Iris pigment epithelial cell (primary cell): ENCODE measurements at regions not wholly inside any gene's neighbourhood (a gene's known extent, or its start where the extent isn't known, plus 50 kb on each side); places are given as distances from the start of the nearest gene placed in this dataset.
A peak's percentile ranks its signal among the peaks of the same experiment; 100 is the strongest.

ENCODE experiments used
- DNase-seq: peaks from one replicate; pipeline ENCODE4 v3.0.0-alpha.2; 2011; ENCODE audit warnings: low read depth

DNA sequence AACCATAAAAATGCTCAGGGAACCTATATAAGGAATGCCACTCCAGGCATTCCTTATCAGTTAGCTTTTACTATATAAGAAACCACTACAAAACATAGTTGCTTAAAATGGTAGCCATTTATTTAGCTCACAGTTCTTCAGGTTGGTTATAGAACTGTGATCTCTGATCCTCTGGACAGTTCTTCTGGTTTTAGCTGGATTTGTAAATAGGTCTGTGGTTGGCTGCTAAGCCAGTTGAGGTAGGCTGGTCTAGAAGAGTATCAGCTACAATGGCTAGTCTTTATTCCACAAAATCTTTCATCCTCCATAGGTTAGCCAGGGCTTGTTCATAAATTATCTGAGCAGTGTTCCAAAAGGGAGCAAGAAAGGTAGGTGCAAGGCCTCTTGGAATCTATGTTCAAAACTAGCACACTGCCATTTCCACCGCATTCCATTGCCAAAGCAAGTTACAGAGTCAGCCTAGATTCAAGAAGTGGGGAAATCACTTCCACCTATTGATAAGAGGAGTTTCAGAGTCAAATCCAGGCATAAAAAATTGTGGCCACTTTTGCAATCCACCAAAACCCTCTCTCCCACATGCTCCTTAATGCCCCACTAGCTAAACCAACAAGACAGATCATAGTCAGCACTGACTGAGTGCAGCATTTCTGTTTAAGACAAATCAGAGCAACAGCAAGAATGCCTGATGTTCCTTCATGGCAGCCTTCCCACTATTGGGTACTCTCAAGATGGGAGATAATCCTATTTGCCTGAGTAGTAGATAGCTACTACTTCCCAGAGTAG, 146.4 kb downstream of the IRS1 start:
- peak; percentile 78 for DNase-seq

DNA sequence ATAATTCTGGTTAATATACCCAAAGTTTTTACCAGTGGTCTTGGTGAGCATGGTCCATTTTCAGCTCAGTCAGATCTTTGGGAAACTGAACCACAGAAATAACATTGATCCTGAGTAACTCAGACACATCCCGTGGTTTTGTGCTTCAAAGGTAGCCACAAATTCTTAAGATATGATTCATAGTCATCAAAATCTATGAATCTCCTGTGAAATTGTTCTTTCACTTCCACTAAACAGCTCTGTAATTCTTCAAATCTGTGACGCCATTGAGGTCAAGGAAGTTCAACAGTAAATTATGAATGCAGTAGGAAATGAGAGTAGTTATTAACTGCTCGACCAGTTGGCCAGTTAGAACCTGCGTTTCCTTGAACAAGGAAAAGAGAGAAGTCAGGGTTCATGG, 147.3 kb downstream of the IRS1 start:
- DNase-seq = peak; percentile 98

DNA sequence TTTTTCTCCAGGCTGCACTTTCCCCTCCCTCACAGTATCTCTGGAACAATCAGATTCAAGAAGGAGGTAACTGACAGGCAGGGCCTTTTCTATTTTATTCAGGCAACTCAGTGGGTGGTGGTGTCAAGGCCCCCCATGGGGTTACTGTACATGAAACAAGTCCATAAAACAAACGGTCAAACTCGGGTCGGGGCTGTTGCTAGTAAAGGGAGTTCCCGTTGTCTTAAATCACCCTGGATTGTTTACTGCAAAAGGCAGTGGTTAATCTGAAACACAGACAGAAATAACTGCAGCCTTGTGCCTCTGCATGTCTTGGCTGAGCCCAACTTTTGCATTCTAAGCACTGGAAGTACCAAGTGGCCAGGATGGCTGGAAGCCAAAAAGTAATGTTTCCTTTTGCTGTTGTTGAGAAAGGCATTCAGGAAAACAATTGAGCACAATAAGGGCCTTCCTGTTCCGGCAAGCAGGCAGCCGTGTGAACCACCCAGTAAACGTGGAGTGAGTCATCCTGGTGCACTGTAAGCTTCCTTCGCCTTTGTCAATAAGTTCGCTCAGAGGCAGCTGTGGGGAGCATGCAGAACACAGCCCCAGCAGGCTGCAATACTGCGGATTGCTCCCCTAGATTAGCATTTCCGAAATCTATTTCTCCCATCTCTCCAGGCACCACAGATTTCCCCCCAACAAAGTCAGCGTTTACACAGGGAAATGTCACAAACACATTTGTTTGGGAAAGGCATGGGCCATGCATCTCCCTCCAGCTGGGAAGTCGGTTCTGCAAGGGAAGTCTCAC, 149.6 kb downstream of the IRS1 start:
- DNase-seq = peak; percentile 100

DNA sequence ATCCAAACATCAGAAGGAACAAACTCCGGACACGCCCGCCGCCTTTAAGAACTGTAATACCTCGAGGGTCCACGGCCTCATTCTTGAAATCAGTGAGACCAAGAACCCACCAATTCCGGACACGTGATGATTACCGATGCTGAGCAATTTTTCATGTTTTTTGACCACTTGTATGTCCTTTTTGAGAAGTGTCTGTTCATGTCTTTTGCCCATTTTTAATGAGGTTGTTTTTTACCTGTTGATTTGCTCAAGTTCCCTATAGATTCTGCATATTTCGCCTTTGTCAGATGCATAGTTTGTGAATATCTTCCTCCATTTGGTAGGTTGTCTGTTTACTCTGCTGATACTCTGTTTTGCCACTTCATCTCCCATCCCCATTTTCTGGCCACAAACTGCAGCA, 150.4 kb downstream of the IRS1 start:
- DNase-seq = no peak

DNA sequence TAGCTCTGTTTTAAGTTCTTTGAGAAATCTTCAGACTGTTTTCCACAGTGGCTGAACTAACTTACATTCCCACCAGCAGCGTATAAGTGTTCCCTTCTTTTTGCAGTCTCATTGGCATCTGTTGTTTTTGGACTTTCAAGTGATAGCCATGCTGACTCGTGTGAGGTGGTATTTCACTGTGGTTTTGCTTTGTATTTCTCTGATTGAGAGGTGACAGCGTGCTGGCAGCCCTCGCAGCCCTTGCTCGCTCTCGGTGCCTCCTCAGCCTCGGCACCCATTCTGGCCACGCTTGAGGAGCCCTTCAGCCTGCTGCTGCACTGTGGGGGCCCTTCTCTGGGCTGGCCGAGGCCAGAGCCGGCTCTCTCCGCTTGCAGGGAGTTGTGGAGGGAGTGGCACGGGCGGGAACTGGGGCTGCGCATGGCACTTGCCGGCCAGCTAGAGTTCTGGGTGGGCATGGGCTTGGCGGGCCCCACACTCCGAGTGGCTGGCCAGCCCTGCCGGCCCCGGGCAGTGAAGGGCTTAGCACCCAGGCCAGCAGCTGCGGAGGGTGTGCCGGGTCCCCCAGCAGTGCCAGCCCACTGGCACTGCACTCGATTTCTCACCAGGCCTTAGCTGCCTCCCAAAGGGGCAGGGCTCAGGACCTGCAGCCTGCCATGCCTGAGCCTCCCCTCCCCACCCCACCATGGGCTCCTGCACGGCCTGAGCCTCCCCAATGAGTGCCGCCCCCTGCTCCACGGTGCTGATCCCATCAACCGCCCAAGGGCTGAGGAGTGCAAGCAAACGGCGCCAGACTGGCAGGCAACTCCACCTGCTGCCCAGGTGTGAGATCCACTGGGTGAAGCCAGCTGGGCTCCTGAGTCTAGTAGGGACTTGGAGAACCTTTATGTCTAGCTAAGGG, 151.8 kb downstream of the IRS1 start:
- DNase-seq = no peak

DNA sequence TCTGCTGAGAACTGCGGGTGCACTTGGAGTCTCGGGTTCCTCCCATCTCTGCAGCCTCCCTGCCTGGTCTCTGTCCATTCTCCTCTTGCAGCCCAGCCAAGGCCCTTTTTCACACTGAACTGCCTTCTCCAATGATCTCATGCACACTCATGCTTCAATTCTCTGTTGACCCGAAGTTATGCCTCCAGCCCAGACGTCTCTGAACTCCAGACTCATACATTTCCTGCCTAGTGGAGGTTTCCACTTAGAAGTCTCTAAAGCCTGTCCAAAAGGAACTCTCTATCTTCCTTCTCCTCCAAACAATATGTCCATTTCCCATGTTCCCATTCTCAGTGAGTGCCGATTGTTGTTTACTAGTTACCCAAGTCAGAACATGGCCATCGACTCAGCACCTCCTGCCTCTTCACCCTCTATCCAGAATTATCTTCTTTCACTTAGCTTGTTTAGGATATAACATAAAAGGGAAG, 155.2 kb downstream of the IRS1 start:
- DNase-seq = peak; percentile 93

DNA sequence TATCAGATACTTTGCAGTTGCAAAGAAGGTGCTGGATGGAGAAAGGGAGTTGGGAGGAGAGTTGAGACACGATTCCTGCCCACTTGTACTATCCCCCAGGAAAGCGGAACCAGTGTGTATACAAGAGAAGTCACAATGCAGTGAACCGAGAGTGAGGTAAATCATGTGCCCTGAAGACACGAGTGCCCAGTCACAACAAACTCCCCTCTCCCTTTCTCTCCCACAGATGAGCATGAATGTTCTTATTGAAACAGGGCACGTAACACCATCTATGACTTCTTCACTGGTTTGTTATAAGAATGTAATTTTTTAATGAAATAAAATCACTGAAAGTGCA, 155.7 kb downstream of the IRS1 start:
- DNase-seq = no peak

DNA sequence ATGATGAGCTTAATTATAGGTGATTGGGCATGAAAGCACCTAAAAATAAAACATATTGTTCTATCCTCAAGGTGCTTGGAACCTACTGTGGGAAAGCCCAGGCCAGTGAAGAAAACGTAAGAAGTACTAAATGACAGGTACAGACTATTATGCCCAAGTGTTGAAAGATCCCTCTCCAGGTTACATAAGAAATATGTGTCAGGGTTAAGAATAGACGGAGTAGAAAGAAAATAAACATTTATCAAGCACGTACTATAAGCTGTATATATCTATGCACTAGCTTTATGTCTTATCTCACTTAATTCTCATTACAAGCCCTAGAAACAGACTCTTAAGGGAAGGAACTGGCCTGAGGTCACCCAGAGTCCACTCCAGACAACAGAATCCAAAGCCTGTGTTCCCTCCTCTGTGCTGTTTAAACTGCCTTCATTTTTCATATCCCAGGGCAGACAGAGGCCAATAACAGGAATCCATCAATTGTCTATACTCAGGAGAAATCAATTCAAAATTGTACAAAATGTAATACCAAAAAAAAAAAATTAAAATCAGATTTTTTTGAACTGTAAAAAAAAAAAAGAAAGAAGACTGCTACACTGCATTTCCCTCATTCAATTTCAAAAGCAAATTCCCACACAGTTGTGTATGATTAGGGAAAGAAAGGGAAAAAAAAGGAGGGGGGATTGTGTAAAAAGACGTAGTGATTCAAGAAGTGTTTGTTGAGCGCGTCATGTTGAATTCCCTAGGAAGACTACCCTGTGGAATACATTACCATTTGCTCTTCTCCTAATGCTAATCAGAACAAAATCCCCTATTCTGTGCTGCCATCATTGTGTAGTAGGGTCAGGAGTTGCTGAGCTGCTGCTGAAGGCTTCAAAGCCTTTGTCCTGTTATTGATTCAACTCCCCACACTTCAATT, 156.3 kb downstream of the IRS1 start:
- peak; percentile 28 for DNase-seq

DNA sequence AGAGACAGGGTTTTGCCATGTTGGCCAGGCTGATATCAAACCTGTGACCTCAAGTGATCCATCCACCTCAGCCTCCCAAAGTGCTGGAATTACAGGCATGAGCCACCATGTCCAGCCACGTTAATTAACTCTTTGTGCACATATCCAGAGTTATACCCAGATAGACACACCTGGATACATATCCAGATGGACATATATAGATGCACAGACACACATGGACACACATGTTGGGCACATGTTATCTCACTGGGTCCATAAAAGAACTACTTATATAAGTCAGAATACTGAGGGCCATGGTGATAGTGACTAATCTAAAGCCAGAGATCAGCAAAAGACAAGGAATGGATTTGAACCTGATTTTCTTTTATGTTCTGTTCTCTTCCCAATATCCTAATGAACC, 158.6 kb downstream of the IRS1 start:
- no peak for DNase-seq

DNA sequence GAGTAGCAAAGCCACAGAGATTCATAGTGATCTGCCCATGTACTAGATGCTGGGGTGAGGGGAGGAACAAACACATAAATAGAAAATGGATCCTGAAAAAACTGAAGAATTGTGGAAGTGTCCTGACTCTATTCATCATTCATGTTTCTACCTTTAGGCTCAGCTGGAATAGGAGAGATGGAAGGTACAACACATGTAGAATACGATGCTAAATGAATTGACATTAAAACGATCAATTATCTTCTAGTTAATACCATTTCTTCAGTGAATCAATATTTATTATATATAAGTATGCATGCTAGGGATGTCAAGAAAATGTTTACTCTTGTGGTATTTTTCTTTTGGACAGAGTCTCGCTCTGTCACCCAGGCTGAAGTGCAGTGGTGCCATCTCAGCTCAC, 159.1 kb downstream of the IRS1 start:
- DNase-seq = no peak

DNA sequence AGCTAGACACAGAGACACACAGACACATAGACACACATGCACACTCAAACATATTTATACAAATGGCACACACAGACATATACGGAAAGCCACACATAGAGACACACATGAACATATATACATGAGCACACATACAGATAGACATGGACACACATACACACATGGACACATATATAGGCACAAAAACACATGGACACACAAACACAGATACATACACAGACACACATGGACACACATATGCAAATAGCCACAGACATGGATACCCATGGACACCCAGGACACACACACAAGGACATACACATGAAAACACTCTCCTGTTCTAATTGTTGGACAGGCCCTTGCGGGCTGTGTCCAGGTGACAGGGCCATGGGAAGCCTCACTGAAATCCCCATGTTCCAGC, 160.1 kb downstream of the IRS1 start:
- DNase-seq = no peak

DNA sequence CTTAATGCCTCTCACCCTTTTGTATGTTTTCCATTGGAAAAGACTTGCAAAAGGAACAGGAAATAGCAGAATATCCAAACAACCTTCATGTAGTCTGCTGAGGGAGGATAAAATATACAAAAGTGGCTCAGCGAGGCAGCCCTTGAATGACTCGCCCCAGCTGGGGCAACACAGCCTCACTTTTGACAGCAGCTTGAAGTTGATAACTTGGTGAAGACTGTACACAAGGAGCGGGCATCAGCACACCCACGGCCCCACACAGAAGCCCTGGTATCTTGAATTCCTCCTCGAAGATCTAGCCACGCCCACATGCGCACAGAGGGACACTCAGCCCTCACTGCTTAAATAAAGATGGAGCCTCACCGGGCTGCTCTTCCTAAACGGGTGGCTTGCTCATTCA, 161.0 kb downstream of the IRS1 start:
- peak; percentile 42 for DNase-seq

DNA sequence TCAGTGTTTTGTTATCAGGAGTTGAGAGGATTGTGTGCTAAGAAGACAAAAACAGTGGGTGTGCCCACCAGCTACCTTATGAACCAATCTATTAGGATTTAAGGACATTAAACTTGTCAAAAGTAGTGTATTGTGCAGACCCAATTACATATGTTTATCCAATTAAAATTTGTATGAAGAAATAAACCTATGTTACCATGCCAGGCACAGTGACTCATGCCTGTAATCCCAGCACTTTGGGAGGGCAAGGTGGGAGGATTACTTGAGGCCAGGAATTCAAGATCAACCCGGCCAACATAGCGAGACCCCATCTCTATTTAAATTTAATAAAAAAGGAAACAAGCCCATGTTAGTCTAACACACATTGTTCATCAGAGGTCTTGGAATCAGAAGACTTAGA, 162.2 kb downstream of the IRS1 start:
- no peak for DNase-seq

DNA sequence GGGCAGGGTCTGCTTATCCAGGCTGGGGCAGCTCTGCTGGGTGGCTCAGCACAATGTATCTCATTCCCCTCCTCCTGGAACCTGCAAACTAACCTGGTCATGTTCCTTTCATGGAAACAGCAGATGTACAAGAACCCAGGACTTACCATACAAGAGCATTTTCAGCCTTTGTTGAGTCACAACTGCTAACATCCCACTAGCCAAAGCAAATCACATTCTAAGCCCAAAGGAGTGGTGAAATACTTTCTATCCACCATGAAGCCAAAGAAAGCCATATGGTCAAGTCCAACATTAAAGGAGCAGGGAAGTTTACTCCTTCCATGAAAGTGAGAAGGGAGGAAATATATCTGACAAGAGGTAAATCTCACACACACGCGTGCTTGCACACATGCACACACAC, 163.0 kb downstream of the IRS1 start:
- peak; percentile 20 for DNase-seq

DNA sequence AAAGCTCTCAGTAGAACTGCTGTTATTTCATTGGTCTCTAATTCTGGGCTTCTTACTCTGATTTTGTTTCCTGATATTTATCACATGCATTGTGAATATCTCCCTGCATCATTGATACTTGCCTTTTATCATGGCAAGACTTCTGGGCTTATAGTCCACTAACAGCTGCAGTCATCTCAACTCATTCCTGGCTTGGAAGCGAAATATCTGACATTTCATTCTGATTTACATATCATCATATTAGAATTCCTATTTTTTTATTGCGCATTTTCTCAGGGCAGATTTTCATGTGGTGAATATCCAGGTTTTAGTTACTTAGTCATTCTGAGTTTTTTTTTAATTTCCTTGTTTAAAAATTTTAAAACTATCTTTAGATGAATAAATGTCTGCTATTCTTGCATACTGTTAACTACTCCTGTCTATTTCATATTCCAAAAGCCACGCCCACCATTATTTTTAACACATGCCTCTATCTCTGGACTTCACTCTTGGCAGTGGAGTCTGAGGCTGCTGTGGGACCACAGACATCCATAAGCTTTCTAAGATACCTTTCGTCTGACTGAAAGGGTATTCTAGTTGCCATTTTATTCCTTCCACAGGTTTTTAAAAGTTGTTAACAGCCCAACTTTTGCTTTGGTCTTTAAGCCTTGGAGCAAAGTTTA, 164.5 kb downstream of the IRS1 start:
- no peak for DNase-seq

DNA sequence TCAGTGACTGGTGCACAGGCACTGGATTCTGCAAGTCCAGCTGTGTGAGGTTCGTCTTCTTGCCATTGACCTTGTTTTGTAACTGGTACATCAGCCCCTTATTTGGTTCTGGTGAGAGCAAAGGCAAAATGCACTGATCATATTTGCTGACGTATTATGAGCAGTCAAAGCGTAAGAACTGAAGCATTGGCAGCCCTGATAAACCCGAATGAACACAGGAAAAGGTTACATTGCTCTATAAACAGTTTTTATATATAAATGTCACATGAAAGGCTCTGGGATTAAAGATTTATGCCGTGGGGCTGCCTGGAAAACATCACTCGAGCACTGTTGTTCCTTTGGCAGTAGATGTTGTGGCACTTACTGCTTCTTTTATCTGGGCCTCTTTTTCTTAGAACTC, 167.9 kb downstream of the IRS1 start:
- DNase-seq = peak; percentile 26

DNA sequence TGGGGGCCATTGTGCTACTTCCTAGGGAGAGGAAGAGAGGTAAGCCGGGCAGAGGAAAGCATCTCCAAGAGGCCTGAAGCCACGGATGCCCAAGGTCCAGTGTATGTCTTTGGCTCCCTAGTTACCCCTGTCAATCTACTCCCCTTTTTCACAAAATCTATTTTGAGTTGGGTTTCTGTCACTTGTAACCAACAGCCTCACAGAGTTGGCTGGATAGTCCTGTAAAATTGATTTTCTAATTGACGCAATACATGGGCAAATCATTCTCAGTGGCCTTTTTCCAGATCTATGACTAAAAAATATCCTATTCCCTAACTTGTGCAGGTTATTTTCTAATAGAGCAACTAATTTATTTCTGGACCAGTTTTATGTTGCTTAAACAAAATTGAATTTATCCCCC, 168.4 kb downstream of the IRS1 start:
- no peak for DNase-seq

DNA sequence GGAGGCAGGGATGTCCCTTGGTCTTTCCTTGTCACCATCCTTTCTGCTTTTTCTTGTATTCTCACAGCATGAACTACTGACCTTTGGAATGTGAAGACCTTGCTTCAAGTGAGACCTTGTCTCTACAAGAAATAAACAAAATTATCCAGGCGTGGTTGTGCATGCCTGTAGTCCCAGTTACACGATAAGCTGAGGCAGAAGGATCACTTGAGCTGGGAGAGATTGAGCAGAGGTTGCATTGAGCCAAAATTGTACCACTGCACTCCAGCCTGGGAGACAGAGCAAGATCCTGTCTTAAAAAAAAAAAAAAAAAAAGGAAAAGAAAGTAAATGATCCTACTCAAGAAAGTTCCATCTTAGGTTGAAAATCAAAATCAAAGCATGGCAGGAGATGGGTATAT, 173.7 kb downstream of the IRS1 start:
- DNase-seq = no peak

DNA sequence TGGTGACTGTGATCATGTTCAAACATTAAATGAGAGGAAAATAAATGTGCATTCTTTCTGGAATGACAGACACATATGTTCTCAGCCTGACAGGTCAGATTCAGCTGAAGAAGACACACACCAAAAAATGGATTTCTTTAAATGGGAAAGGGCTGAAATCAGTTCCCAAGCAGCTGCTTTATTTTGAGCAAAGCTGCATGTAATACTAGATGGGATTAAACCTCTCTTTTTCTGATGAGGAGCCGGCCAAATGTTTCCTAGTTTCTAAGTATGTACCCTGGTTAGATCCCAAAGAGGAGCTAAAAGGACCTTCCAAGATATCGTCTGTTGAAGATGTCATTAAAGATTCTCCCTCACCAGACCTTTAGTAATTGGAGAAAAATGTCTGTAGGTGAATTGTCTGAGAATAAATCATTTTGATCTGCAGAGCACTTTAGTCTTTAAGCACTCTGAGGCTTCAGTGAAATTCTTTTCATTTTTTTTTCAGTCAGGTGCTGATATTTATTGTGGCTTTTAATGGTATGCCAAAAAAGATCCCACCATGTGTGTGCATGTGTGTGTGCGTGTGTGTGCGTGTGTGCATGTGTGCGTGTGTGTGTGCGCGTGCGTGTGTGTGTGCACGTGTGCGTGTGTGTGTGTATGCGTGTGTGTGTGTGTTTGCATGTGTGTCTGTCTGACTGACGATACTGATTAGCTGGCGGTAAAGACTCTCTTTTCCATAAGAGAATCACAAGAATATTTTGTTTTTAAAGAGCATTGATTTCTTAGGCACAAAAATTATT, 175.8 kb downstream of the IRS1 start:
- no peak for DNase-seq

DNA sequence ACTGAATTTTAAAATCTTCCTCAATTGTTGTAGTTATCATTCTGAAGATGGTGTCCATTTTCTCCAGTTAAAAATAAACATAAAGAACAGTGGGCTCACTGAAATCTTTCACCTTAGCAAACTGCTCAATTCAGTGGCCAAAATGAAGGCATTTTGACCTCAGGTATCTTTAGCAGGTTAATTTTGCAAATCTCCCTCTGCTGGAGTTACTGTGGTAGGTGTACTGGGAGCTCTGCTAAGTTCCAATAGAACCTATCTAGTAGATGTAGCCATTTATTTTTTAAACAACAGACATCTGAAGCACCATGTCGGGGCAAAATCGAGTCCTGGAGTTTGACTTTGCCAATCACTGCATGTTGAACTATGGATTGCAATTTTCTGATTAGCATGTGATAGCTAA, 177.1 kb downstream of the IRS1 start:
- no peak for DNase-seq
